GM19351 (cell line): ENCODE measurements at regions not wholly inside any gene's neighbourhood (a gene's known extent, or its start where the extent isn't known, plus 50 kb on each side); places are given as distances from the start of the nearest gene placed in this dataset.

Source experiments
- ATAC-seq: cut with Tn5 transposase; IDR thresholded peaks from one replicate; pipeline ENCODE4 v1.9.1; 2021; ENCODE audit warnings: mild to moderate bottlenecking, moderate library complexity; ENCODE audit not compliant: unreplicated experiment

DNA sequence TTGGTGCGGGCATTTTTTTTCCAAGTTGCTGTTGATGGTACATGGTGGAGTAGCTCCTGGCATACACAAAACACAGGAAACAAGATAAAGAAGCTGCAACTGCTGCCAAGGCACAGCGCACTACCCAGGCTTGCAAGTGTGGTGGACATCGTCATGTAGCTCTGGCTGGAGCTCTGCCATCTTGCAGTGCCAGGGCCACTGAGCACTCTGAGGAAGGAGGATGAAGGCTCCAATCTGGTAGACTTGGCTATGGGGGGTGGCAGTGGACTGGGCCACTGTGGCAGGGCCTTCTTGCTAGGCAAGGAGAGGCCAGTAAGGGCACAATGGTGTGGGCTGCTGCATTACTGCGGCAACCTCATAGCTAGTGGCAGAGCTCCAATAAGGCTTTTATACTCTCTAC, 263.5 kb downstream of the CENPW start:
- ATAC-seq: no peak

DNA sequence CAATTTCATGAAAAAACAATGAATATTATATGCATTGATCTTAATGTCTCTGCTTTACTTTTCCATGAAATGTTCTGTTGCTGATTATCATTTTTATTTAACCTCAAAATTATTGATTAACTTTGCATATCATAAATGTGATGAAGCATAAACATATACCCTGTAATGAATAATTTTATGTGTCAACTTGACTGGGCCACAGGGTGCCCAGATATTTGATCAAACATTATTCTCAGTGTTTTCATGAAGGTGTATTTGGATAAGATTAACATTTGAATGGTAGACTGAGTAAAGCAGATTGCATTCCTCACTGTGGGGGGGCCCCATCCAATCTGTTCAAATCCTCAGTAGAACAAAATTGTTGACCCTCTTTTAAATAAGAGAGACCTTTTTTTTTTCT, 265.2 kb downstream of the CENPW start:
- no peak for ATAC-seq

DNA sequence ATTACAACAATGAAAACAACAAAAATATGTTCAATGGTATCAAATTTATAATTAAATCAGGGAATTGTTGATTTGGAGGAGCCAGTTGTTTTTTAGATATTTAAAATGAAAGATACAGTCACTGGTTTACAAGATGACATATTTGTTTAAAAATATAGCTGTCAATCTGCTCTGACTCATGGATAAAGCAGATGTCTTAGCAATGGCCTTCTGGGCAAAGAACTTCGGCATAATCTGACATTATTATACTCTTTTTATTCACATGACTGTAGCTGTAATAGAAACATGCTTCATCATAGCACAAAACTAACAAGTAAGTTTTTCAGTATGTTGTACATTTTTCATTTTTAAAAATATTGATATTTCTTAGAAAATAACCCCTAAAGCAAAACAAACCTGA, 267.4 kb downstream of the CENPW start:
- ATAC-seq: no peak

DNA sequence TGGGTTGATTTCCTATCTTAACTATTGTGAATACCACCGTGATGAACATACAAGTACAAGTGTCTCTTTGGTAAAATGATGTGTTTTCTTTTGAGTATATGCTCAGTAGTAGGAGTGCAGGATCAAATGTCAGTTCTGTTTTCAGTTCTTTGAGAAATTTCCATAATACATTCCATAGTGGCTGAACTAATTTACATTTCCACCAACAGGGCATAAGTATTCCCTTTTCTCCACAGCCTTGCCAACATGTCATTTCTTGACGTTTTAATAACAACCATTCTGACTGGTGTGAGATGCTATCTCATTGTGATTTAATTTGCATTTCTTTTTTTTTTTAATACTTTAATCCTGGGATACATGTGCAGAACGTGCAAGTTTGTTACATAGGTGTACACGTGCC, 268.8 kb downstream of the CENPW start:
- no peak for ATAC-seq

DNA sequence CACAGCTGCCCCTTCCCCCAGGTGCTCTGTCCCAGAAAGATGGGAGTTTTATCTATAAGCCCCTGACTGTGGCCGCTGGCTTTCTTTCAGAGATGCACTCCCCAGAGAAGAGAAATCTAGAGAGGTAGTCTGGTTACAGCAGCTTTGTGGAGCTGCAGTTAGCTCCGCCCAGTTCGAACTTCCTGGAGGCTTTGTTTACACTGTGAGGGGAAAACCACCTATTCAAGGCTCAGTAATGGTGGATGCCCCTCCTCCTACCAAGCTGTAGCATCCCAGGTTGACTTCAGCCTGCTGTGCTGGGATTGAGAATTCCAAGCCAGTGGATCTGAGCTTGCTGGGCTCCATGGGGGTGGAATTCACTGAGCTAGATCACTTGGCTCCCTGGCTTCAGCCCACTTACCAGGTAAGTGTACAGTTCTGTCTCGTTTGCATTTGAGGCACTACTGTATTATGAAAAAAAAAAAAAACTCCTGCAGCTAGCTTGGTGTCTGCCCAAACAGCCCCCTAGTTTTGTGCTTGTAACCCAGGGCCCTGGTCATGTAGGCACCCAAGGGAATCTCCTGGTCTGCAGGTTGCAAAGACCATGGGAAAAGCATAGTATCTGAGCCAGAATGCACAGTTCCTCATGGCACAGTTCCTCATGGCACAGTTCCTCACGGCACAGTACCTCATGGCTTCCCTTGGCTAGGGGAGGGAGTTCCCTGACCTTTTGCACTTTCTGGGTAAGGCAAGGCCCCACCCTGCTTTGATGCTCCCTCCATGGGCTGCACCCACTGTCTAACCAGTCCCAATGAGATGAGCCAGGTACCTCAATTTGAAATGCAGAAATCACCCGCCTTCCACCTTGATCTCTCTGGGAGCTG, 275.0 kb downstream of the CENPW start:
- ATAC-seq: no peak

DNA sequence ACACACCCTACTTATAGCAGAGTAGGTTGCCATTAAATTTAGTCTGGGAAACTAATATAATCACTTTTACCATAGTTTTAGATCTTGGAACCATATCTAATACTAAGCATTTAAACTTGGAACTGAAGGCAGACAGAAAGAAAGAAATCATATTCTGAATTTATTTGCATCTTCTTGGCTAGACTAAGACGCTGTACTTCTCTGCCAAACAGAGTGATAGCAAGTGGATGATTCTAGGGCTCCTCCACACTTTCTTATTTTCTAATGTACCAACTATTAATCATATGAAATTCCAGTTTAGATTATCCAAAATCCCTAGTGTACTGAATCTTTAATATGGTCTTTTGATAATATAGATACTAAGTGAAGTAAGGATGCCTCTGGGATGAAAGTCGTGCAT, 277.0 kb downstream of the CENPW start:
- ATAC-seq: no peak

DNA sequence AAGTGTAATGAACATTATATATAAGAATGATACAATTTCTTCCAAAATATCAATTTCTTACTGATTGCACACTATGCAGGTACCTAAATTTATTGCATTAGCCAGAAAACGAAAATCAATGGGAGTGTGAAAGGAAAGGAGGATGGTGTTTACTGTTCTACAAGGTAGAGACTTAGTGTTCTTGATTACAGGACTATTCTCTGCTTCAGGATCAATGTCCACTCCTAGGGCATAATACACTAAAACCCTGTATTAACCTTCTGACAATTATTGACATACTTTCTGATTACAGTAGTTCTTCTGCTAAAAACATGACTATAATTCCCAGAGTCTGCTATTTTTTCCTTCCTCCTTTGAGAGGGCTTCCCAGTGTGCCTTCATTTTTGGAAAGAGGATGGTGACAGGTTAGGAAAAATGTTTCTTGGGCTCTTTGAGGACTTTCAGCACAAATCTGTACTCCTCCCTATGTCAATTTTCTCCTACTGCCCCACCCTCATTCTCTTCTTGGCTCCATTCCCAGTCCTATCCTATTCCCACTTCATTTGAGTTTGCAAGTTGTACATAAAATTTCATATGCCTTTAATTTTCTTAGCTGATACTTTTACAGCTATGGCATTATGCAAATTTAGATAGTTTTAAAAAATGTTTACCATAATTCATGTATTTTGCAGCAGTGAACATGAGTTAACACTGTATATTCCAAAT, 278.9 kb downstream of the CENPW start:
- no peak for ATAC-seq

DNA sequence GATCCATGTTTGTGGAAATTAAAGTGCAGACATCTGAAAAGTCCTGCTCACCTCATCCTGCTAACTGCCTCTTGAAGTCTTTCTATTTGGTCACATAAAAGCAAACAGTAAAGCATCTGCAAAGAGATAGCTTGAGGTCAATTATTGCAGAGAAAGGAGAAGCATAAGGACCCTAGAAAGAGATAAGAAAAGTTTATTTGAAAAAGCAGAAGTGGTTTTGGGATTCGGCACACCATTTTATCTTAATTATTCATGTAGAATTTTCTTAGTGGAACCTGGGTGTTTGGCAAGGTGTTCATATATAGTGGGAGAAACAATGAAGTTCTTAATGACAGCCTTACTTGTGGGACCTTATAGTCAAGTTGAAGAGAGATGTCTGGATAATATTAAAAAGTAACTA, 280.8 kb downstream of the CENPW start:
- no peak for ATAC-seq

DNA sequence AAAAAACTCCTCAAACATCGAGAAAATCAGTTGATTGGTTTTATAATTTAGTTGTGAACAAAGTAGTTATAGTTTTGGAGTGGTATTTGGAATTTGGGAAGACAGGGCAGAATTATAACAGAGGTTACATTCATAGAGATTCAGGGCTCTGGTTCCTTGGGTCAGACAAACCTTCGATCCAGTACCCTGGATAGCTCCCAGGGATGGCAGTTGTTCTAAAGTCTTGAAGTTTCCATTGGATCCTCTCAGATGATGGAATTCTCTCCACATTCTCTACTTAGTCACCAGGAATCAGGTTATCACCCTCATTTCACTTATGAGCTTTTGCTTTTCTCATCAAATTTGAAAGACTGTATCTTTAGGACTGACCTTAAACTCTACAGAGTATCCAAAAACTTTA, 285.1 kb downstream of the CENPW start:
- no peak for ATAC-seq

DNA sequence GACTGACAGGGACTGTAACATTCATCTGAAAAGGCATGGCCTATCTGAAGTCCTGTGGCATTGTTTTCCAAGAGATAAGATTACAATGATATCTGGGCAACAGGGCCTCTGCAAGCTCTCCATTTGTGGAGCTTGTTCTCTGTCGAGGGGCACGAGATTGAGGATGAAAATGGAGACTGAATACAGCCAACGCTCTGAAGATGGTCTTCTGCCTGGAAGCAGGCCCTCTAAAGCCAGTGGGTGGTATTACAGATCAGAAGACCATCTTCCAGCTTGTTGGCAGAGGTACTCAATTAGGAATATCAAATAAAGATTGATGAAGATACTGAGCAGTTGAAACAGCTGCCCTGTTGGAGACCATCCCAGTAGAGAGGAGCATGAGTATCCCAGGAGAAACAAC, 288.2 kb downstream of the CENPW start:
- ATAC-seq: peak; percentile 75

DNA sequence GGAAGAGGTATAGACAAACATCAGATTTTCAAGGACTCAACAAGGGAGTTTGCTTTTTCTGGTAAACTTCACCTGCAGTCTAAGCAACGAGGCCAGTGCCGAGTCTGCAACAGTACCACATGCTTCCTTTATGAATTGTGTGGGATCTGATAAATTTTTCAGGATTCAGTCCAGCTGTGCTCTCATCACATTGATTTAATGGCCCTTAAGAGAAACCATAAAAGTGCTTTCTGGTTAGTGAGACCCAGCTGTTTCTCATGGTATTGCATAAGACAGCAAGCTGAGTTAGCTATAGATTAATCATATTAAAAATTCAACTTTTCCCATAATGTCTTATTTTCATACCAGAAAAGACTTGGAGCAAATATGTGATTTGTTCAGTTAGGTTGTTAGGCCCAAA, 291.4 kb downstream of the CENPW start:
- no peak for ATAC-seq

DNA sequence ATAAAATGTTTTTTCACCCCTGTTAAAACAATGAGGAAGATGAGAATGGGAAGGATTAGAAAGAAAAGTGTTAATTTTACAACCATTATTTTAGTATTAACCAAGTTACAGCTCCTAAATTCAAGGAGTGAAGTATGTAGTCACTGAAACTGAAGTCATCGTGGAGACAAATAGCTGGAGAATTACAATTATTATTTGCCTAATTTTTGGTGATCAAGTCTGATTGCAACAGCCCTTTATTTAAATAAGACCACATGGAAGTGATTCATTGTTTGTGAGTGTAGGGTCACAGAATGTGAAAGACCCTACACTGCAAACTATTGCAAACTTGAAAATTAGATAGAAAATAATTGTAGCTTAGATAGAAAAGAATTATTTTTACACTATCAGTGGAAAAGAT, 292.4 kb downstream of the CENPW start:
- no peak for ATAC-seq

DNA sequence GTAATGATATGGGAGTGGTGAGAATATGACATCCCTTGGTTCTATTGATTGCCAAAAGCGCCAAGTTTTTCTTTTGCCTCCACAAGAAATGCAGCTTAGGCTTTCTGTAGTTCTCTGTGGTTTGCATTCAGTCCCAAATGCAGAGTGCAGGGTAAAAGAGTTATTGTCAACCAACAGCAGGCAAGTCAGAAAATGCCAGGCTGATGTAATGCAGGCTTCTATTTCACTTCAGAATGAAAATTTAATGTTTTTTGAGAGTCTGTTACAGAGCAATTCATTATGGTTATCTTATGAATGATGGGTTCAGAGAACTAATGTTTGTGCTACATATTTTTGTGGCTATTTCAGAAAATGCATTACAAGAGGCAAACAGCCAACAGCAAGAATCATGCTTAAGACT, 293.5 kb downstream of the CENPW start:
- ATAC-seq: no peak

DNA sequence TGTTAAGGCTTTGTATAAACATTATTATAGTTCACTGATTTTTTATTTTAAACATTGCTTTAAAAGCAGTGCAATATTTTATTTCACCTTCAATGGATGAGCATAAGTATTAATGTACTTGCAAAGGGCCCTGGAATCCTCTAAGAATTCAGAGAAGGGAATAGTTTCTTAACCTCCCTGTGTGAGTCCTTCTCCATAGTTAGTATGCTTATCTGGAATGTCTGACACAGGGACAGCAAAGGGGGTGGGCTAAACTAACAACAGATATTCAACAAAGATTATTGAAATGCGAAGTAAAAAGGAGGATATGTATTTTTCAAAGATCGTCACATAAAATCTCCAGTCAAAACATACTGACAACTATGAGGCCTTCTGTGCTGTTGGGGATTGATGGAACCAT, 300.4 kb downstream of the CENPW start:
- no peak for ATAC-seq

DNA sequence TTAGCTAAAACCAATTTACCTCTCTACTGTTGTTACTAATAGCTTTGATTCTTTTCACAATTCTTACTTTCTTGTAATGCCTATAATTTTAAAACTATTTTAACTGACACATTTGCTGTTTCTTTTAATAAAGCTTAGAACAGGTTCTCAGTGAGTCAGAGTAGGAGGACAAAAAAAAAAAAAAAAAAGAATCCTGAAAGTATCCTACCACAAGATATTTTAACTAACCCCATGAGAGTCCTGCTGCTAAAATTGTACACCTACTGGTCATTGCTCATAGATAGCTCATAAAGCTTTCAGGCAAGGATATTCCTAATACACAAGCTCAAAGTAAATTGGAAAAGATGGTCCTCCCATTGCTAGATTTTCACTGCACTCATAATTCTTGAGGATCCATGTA, 301.0 kb downstream of the CENPW start:
- ATAC-seq: no peak

DNA sequence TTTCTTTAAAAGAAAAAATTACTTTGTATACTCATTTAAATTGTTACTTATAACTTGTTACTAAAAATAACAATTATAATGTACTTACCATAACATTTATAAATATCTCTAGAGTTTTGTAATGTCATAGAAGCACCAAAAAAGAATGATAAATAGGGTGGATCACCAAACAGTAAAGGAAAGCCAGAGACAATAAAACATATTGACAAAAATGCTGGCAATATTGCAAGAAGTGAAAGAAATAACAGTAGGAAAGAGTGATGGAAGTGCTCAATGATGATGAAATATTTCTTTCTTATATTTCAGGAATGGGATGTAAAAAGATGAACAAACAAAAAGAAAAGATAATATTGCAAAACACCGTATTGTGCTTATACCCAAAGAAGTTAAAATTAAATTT, 301.7 kb downstream of the CENPW start:
- ATAC-seq: no peak

DNA sequence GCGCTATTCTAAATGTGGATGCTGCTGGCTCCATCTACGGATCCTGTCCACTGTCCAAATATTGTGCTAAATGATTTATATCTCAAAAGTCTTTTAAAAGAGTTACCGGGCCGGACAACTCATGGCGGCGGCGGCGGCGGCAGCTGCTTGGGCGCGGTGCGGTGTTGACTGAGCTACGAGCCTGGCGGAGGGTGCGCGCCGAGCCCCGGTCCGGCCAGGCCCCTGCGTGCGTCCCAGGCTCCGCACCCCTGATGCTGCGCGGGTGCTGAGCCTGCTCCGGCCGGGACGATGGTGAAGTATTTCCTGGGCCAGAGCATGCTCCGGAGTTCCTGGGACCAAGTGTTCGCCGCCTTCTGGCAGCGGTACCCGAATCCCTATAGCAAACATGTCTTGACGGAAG, 303.4 kb downstream of the CENPW start:
- no peak for ATAC-seq

DNA sequence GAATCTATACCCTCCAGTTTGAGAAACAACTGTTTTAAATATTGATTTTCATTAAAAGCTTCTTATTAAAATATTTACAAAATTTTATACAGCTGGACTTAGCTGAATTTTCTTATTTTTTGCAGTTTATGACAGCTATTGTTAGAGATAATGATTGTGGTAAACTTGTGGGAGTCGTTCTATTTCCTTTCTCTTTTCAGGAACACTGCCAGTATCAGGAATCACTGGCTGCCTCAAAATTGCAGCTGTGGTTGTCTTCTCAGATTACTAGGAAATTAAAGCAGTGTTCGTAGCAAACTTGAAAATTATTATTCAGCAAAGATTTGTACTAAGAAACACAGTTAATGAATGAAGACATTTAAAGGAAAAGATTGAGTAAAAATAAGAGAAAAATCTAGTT, 311.0 kb downstream of the CENPW start:
- ATAC-seq: no peak

DNA sequence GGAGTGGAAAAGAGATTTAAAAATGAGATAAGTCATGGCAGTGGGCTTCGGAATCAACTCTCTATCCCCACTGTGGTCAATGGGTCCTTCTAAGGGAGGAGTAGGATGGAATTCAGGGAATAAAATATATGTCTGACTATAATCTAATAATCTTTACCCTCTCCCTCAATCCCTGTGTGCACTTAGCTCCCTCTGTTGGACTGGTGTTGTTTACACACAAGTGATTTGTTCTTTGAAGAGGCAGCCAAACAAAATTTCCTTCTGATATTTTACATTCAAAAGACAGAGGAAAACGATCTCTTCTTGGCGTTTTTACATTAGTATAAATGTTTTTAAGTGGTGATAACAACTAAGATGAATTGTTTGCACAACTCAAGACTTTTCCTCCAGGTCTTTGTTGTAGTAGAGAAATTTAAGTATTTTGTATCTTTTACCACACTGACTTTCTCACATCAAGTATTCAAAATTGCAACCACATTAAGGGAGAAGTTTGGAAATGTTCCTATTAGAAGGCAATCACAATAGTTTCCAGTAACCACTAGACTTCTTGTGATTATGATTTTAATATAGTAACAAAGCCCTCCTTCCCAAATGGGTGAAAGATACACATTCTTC, 317.8 kb downstream of the CENPW start:
- peak; percentile 66 for ATAC-seq

DNA sequence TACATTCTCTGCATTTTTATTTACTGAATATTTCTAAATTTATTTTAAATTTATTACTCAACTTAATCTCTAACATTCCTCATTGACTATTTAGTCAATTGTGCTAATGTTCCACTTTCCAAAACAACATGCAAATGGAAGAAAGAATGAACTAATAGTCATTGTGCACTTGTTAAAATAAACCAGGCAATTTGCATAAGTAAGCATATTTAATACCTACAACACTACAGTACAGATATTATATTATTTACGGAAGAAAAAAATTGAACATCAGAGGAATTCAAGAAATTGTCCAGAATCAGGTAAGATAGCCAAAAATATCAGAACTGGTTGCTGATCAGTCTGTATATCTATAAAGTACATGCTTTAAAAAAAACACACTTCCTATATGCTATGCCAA, 320.5 kb downstream of the CENPW start:
- ATAC-seq: no peak

DNA sequence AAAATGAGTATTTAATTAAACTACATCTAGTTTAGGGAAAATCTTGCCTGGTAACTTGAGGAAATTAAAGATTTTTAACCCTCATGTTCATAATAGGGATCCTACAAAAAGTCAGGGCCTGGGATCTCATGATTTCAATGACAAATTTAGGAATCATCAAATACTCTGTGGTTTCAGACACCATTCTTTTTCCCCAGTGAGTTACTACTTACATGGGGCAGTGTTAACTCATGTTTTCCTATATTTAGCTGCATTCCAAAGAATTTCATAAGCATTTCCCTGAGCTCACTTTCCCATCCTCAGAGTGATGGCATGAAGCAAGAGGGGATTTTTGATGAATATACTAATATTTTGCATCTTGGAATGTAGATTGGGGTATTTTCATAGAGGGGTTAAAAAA, 321.7 kb downstream of the CENPW start:
- no peak for ATAC-seq

DNA sequence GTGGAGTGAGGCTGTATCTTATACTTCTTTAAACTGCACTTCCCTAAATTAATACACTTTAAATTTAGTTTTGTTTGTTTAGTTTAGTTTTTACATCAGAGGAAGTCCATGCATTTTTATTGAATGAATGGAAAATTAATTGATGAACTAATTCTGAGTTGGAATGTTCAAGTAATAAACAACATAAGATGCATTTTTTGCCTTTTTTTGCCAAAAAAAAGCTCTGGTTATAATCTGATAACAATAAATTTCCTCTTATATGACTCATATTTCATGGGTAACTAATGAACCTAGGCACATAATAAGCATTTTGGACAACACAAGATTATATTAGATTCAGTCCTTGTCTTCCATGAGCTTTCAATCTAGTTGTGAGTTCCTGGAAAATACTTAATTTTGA, 323.1 kb downstream of the CENPW start:
- no peak for ATAC-seq
